ENCODE measurements at regions not wholly inside any gene's neighbourhood (a gene's known extent, or its start where the extent isn't known, plus 50 kb on each side); places are given as distances from the start of the nearest gene placed in this dataset.

- TF ChIP-seq SIN3A (IDR thresholded peaks at IDR 0.05; ENCODE audit: borderline replicate concordance, insufficient read depth, low read depth, low read length) (no peak), REST (IDR thresholded peaks at IDR 0.05; ENCODE audit: insufficient read depth in 1 of 2, low read depth in 2 of 2, low read length in 1 of 2) (no peak), TCF7L2 (IDR thresholded peaks at IDR 0.05; ENCODE audit: low read depth, low read length) (no peak), POLR2AphosphoS5 (IDR thresholded peaks at IDR 0.05; ENCODE audit: low read depth, low read length) (no peak), CTCF (IDR thresholded peaks at IDR 0.05) (no peak)
- Histone ChIP-seq H3K36me3 (ENCODE audit: control insufficient read depth, insufficient read depth, low read length) (no peaks in the 10 kb centered on the region), H3K27me3 (ENCODE audit: control insufficient read depth, insufficient read depth, low read length) (no peaks in the 10 kb centered on the region), H3K27ac (ENCODE audit: low read length) (no peak overlapping the region), H3K9me3 (ENCODE audit: control insufficient read depth, insufficient read depth, low read depth, low read length) (no peaks in the 10 kb centered on the region), H3K4me1 (ENCODE audit: control insufficient read depth, insufficient read depth, low read length) (no peaks in the 10 kb centered on the region), H3K4me3 (ENCODE audit: low read depth in 2 of 2, low read length in 2 of 2) (no peak overlapping the region)
- intact Hi-C loops (cut with micrococcal nuclease; ENCODE audit: unreplicated experiment) = no loop called here
- CTCF ChIA-PET = no interaction called here
- no peak for DNase-seq (ENCODE audit: low read depth, low spot score)
- no peak for ATAC-seq
- in situ Hi-C loops (cut with HindIII; ENCODE audit: low pct_unique_long_range_greater_than_20kb, low sequenced_read_pairs) = no loop called here
- POLR2A ChIA-PET = no interaction called here
- no TSS peak for BruUV-seq (replicated peaks)
These were observed 1340.3 kb upstream of the GOT2 start for GRCh38 chr16:60074378-60074777.

GRCh38 chr16:60073376-60073775 is 1339.3 kb upstream of the GOT2 start:
- H3K27me3 ChIP-seq (ENCODE audit: control insufficient read depth, insufficient read depth, low read length) = no peaks in the 10 kb centered on the region
- no peak for TF ChIP-seq REST (IDR thresholded peaks at IDR 0.05; ENCODE audit: insufficient read depth in 1 of 2, low read depth in 2 of 2, low read length in 1 of 2)
- TF ChIP-seq TCF7L2 (IDR thresholded peaks at IDR 0.05; ENCODE audit: low read depth, low read length) = no peak
- no peak for TF ChIP-seq SIN3A (IDR thresholded peaks at IDR 0.05; ENCODE audit: borderline replicate concordance, insufficient read depth, low read depth, low read length)
- no peak for TF ChIP-seq POLR2AphosphoS5 (IDR thresholded peaks at IDR 0.05; ENCODE audit: low read depth, low read length)
- no peak for TF ChIP-seq CTCF (IDR thresholded peaks at IDR 0.05)

More at GRCh38 chr16:60073376-60073775, 1339.3 kb upstream of the GOT2 start:
- no TSS peak for BruUV-seq (replicated peaks)
- Histone ChIP-seq H3K9me3 (ENCODE audit: control insufficient read depth, insufficient read depth, low read depth, low read length) (no peaks in the 10 kb centered on the region), H3K4me1 (ENCODE audit: control insufficient read depth, insufficient read depth, low read length) (no peaks in the 10 kb centered on the region), H3K36me3 (ENCODE audit: control insufficient read depth, insufficient read depth, low read length) (no peaks in the 10 kb centered on the region), H3K27ac (ENCODE audit: low read length) (no peak overlapping the region), H3K4me3 (ENCODE audit: low read depth in 2 of 2, low read length in 2 of 2) (no peak overlapping the region)
- intact Hi-C loops (cut with micrococcal nuclease; ENCODE audit: unreplicated experiment) = no loop called here
- no peak for ATAC-seq
- no peak for DNase-seq (ENCODE audit: low read depth, low spot score)
- CTCF ChIA-PET = no interaction called here
- POLR2A ChIA-PET = no interaction called here
- in situ Hi-C loops (cut with HindIII; ENCODE audit: low pct_unique_long_range_greater_than_20kb, low sequenced_read_pairs) = no loop called here

Measured in Panc1 (cell line).